ENCODE measurements at regions not wholly inside any gene's neighbourhood (a gene's known extent, or its start where the extent isn't known, plus 50 kb on each side); places are given as distances from the start of the nearest gene placed in this dataset.
"Not testable (repeated sequence)": the region's sequence is repeated elsewhere in the genome, so short reads cannot be mapped to it uniquely, and the experiment has no call there.

DNA sequence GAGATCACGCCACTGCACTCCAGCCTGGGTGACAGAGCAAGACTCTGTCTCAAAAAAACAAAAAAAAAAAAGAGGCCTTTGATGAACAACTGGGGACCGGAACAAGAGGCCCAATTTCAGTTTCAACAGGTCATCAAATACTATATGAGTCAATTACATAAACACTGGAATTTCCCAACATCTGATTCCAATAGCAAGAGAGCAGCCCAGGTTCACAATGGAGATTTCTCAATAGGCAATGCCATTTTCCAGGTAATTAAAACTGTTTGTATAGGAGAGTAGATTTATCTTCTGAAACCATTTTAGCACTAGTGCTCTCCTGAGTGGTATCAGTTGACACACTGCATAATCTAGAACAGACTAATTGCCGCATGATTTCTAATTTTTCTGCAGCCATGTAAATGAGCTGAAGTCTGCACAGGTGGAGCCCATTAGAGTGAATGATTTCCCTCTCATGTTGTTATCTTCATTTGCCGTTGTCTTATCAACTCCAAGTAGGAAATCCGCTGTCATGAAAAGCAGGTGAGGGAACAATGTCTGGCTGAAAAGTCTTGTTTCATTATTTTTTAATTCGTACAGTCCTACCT is 264.1 kb upstream of the MEIS1 start:
- DNase-seq: no peak

DNA sequence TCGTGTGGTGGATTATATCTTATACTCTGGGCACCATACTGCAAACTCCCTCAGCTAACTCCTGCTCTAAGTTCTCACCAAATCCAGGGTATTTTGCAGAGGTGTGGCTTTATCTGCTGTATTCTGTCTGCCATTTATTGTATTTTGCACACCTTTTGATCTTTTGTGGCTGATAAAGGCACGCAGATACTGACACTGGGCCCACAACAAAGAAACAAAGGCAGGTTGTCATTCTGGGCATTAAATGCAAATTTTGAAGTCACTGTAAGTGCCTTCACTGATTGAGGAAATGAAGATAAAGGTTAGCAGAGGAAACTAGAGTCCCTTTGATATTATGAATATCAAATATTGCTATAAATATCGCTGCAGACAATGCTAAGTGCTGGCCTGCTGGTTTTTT is 265.8 kb upstream of the MEIS1 start:
- no peak for DNase-seq

DNA sequence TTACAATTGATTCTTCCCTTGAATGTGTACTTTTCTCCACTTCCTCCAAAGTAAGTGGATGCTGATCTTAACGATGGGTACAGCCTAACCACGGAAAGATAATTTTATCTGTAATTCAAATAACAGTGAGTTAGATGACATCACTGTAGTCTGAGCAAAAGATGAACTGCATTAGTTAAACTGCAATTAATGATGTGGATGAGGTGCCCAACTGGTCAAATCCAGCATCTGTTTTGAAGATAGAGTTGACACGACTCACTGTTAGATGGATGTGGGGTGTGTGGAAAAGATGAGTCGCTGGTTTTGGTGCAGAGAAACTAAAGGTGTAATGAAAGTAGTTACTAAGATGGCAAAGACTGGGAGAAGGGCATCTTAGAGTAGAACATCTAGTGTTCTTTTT is 270.5 kb upstream of the MEIS1 start:
- no peak for DNase-seq

DNA sequence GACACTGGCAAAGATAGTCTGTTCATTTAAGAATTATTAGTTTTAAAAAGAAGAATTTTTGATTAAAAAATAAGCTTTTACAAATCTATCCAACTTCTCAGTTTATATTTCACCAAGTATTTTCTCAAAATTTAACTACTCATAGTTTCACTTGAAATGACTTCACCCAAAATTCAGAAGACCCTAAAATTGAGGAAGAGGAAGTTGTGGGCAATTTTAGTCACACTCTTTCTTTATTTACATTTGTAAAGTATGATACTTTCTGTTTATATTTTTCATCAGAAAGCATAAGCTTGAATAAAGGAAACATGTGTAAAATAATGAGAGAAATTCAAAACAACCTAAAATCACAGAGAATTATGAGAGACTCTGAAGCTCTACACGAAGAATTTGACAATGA is 278.8 kb upstream of the MEIS1 start:
- no peak for DNase-seq

DNA sequence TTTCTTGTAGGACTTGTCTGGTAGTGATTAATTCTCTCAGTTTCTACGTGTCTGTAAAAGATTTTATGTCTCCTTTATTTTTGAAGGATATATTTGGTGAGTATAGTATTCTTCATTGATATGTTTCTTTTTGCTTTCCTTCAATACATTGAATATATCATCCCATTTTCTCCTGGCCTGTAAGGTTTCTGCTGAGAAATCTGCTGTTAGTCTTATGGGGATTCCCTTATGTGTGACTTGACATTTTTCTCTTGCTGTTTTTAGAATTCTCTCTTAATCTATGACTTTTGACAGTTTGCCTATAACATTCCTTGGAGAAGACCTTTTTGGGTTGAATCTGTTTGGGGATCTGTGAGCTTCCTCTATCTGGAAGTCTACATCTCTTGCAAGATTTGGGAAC is 281.0 kb upstream of the MEIS1 start:
- no peak for DNase-seq

DNA sequence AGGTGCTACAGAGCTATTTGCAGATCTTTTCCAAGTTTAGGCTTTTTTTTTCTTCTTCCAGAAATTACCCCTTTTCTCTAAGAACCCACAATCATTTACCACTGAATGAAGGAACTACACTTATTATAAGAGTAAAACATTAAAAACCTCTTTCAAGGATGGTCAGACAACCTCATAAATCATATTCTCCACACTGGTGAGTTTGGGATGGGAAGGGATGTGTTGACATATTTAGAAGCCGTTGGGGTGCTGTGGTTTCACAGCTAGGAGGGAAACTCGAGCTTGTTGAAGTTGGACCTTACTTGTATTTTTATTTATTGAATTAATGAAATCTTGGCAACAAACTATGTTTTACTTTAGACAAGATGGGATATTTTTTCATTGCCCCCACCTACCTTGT is 289.4 kb upstream of the MEIS1 start:
- DNase-seq: peak; percentile 27

DNA sequence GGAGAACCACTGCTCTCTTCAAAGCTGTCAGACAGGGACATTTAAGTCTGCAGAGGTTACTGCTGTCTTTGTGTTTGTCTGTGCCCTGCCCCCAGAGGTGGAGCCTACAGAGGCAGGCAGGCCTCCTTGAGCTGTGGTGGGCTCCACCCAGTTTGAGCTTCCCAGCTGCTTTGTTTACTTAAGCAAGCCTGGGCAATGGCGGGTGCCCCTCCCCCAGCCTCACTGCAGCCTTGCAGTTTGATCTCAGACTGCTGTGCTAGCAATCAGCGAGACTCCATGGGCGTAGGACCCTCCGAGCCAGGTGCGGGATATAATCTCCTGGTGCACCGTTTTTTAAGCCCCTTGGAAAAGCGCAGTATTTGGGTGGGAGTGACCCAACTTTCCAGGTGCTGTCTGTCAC is 290.6 kb upstream of the MEIS1 start:
- DNase-seq: not testable (repeated sequence)

DNA sequence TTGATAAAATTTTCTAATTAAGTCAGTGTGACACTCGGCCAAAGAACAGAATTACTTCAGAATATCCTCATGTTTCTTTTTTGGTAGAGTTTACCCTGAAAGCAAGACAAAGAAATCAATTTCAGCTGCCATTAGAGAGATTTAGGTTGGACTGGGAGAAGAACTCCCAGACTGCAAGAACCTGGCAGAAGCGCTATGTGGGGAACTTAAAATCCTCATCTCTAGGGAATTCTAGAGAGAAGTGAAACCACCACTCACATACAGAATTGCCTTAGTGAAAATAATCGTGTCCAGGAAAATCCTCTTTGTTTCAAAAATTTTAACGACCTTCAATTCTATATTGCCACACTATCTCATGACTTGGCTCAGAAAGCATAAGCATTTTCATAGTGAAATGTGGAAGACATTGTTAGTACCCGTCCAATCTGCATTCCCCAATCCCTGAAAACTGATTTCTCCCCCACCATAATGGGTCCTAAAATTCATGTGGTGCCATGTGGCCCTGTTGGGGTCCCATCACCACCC is 297.3 kb upstream of the MEIS1 start:
- no peak for DNase-seq

DNA sequence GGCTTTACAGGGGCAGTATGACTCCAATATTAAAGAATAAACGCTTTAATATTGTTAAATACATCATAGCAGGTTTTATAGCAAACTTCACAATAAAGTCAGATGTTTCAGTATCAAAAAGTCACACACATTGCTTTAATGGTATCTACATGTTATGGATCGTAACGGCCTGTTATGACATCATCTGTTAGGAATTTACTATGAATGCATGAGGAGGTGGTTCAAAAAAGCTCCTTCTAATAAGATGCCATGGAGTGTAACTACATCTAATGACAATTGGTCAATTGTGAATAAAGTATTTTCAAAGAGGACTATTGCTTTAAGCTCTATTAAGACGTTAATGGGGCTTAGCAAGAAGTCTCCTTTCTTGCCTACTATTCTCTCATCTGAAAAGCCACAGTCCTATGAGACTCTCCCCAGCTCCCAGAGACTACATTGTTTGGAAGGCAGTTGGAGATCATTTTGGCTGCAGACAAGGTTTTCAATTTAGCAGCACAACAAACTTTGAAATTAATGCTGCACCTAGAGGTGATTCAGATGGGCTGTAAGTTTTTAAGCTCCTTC is 300.7 kb upstream of the MEIS1 start:
- no peak for DNase-seq

DNA sequence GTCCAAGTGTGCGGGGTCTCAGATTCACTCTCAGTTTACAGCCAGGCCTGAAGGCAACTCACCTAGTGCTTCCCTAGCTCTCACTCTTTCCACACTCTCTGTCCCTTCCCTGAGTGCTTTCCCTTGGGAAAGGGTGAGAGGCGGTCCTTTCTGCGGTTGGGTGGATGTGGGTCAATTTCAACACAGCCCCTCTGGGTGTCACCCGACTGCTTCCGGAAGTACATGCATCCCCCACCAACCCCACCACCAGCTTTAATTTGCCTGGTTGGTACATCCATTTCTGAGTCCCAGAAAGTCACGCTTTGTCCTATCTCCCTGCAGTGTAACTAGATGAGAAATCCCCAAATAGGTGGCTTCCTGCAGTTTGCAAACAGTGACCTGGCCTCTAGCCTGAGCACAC is 307.3 kb upstream of the MEIS1 start:
- no peak for DNase-seq

DNA sequence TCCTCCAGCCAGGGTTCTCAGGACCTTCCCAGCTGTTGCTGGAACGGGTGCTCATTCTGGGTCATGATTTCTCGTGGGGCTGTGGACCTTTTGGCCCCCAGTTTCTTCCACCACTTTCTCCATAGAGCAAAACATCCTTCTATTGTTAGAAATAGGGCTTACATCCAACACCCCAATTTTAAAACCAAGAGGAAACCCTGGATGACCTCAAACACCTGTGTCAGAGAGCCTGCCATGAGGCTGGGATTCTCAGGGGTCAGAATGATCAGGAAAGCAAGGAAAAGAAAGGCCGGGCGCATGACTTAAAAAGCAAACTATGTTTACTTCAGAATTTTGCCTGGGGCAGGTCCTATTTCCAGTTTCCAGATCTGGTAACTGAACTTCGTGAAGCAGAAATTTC is 307.9 kb upstream of the MEIS1 start:
- DNase-seq: no peak

DNA sequence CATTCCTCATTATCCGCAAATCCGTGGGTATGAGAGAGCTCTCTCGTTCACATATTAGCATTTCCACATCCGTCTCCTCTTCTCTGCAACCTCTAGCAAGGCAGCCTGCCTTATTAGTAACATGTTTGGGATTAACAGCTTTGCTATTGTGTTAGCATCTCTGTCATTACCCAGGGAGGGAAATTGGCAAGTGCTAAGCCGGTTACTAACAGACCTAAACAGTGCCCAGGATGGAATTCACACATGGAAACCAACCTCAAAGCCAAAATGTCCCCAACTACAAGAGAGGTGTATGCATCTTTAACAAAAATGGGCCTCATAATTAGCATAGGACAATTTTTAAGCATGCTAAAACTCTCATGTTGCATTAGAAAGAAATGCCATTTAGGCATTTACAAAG is 309.0 kb upstream of the MEIS1 start:
- DNase-seq: no peak

DNA sequence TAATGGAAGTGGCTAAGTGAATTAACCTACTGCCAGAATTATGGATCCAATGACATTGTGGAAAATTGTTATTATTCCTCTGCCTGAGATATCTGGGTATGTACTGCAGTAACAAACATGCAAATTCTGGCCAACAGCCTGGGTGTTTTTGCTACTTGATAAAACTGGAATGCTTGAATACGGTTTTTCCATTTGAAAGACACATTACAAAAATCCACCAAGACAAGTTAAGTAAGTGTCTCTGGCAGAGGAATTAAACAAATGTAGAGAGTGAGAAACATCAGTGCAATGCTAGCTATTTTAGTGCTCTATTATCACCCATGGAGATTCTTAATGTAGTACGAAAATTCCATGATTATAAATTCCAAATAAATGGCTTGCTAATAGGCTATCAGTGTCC is 312.4 kb upstream of the MEIS1 start:
- DNase-seq: no peak

DNA sequence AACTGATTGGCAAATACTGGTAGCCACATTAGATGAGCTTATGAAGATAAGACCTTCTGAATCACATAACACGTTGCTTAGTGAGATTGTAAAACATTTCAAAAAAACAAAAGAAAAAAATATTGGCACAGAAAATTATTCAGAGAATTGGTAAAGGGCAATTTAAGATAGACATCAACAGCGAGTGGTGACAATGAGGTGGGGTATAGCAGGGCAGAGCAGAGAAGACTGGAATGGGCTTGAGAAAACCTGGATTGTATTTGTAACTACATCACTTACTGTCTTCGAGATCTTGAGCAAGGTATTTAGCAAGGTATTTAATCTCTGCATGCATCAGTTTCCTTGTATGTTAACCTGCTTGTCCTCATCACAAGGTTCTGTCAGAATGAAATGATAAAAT is 313.0 kb upstream of the MEIS1 start:
- no peak for DNase-seq

DNA sequence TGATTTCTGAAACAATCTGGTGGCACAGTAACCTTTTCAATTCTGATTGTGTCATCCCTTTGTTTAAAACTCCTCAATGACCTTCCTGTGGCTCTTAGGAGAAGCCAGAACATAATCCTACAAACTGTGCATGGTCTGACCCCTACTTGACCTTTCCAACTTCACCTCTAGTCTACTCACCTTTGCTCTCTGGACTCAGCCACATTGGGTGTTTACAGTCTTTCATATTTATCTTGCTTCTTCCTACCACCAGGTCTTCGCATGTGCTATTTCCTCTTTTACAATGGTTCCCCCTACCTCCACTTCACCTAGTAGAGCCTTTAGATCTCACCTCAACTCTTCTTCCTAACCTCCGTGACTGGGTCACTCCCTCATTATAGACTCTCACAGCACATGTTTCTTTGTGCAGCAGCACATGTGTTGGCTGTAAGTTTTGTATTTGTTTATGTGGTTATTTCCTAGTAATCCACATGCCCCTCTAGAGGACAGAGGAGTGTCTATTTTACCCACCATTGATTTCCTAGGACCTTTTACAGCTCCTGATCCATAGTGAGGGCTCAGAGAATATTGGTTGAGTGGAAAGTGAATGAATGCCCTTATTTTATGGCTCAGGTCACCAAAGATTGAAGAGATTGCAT is 320.8 kb upstream of the MEIS1 start:
- no peak for DNase-seq

DNA sequence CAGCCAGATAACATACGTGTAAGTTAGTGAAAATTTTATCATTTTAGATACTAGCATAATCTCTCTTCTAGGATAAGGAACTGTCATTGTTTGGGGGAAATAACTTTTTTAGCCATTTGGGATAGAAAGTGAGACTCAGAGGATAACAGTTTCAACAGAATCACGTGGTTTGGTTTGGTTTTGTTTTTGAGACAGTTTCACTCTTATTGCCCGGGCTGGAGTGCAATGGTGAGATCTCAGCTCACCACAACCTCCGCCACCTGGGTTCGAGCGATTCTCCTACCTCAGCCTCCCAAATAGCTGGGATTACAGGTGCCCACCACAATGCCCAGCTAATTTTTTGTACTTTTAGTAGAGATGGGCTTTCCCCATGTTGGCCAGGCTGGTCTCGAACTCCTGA is 323.2 kb upstream of the MEIS1 start:
- DNase-seq: no peak

DNA sequence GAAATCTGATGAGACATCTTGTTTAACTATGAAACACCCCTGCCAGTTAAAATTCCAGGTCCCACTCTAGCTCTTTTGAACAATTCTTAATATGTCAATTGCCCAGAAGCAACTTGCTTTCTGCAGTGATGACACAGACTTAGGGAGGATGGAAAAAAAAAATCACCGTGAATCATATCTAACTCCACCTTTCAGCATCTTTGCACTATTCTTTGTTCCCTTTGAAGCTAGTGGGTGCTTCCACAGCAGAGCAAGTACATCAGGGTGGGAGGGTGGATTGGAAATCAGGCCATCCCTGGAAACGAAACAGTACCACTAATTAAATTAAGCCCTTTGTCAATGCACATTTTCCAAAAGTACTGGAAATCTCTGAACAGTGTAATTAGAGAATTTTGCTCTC is 324.3 kb upstream of the MEIS1 start:
- DNase-seq: no peak

DNA sequence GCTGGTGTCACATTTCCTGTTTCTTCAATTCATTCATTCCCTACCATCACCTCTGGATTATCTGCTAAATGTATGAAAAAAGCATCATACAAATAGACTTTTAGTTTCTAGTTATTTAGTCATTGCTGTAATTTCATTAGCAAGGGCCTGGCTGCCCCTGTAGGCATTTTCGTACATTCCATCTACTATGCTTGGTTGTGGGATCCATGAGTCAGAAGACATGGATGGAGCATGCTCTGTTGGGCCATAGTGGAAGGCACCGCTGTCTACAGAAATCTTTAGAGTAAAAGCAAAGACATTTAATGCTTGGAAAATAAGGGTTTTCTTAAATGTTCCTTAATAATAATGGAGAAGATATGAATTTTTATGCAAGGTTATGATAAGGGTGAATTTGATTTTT is 324.8 kb upstream of the MEIS1 start:
- no peak for DNase-seq

DNA sequence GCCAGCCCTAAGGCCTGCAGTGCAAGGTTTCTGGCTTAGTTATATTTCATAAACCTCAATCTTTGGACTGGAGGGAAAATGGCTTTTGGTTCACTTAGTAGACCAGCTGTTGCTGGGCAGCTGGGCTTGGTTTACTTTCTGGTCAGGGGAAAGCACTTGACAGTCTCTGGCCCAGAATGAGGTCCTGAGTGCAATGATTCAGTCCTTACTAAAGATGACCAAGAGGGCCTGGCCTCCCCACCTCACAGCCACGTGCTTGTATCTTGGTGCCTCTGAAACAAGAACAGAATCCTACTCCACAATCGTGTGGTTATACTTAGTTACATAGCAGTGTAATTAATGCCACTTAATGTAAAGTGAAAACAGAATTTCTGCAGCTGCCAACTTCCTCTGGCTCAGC is 325.5 kb upstream of the MEIS1 start:
- DNase-seq: no peak

DNA sequence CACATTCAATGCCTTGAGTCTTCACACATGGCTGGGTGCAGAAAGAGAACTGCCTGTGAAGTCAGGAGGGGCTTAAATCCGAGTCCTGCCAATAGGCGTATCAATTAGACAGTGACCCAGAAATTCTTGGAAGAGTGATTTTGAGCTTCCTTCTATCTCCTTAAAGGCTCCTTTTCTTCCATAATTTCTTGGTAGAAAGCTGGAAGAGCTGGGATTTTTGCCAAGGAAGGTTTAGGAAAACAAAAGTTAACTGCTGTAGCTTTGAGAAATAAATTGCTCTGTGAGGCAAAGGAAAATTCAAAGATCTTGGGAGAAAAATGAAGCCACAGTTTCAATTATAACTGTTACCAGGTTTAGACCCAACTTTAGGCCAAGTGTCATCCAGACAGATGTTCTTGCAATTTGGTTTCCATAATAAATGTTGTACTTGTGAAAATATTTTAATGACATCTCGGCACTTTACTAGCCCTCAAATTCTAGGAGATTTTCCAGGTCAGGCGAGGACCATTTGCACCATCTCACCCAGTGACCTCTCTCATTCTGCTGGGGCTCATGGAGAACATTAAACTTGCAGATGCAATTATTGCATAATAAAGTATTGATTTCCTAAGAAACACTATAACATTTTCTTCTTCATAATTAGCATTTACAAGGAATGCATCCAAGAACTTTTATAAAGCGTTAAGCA is 329.7 kb upstream of the MEIS1 start:
- DNase-seq: peak; percentile 37

DNA sequence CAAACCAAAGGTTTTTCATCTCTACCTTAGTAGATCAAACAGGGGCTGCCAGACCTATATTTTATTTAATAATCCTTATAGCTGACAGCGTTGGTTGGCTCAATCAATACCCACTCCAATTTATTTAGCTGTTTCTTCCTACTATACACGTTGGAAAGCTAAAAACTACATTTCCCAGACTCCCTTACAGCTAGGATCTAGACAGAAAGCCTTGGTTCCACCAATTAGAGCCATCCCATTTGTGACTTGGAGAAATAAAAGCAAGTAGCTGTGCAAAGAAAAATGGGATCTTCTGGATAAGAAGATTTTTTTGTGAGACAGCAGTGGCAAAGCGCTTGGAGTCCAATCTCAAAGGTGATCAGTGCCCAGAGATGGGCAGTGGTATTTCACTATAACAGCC is 331.3 kb upstream of the MEIS1 start:
- no peak for DNase-seq

DNA sequence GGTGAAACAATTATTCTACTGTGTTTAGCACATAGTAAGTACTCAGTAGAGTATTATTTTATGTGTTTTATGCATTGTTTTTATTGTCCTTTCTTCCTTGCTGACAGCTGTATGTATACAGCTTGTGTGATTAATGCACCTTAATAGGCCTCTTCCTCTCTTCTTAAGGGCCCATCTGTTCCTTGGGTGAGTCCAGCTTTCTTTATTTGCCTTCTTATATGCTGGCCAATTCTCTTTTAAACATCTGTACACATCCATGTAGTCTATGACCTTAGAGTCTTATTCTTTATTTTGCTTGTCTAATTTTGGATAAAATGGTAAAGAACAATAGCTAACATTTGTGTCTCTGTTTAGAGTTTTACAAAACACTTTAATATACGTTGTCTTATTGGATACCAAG is 333.7 kb upstream of the MEIS1 start:
- peak; percentile 30 for DNase-seq

DNA sequence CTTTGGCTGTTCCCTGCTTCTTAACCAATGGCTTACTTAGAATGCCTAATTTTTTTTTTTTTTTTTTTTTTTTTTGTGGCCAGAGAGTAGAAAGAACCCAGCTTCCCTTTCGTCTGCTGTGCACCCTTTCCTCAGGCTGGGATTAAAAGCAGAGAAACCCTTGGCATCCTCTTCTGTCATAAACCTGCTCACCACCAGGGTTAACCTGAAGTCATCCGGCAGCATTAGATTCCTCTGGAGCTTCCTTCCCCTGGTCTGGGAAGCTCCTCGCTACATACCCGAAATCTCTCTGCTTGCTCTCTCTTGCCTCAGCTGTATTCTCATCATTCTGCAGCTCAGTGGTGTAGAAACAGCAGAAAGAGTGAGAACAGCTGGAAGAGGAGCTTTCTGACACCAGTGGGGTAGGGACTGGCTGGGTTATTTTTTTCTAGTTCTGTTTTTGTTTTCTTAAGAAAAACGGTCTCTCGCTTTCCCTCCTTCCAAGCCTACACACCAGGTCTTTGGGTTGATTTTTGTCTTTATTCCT is 339.0 kb upstream of the MEIS1 start:
- DNase-seq: no peak

DNA sequence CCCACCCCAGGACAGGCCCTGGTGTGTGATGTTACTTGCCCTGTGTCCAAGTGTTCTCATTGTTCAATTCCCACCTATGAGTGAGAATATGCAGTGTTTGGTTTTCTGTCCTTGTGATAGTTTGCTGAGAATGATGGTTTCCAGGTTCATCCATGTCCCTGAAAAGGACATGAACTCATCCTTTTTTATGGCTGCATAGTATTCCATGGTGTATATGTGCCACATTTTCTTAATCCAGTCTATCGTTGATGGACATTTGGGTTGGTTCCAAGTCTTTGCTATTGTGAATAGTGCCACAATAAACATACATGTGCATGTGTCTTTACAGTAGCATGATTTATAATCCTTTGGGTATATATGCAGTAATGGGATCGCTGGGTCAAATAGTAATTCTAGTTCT is 340.2 kb upstream of the MEIS1 start:
- DNase-seq: not testable (repeated sequence)

Data from NCI-H2227 treated with DMSO at 0.1 percent for 48 hours (cell line).